NCI-H446 treated with DMSO at 0.1 percent for 48 hours (cell line): ENCODE measurements at regions not wholly inside any gene's neighbourhood (a gene's known extent, or its start where the extent isn't known, plus 50 kb on each side); places are given as distances from the start of the nearest gene placed in this dataset.
A peak's percentile ranks its signal among the peaks of the same experiment; 100 is the strongest.
"Not testable (repeated sequence)": the region's sequence is repeated elsewhere in the genome, so short reads cannot be mapped to it uniquely, and the experiment has no call there.

Experiments used
- DNase-seq: peaks from one replicate; lab custom pipeline; 2025; lab: John Stamatoyannopoulos, UW

DNA sequence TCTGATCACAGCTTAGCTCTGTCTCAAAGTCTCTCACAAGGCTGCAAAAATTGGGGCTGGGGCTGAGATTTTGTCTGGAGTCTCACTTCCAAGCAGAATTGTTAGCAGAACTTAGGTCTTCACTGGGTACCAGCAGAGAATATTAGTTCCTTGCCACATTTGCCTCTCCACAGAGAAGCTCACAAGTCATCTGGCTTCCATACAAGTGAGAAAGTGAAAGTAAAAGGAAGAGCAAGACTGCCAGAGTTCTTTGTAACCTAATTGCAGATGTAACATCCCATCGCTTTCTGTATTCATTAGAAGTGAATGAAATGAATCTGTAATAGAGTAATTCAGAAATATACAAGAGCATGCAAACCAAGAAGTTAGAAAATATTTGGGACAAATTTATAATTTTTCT is 624.1 kb upstream of the GNPDA2 start:
- no peak for DNase-seq

DNA sequence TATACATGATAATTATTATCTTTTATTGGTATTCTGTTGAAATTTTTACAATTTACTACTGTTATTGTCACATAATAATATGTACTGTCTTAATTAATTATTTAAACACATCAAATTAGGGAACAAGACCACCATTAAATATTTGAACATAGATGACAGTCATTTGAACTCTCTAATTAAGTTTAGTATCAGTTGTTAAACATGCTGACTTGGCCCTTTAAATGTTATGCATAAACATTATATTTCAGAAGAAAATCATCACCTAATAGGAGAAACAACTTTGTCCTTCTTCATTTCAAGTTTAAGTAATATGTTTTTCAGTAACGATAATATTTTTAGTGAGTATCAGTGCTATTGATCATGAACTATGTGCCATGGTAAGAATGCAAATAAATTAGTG is 623.5 kb upstream of the GNPDA2 start:
- no peak for DNase-seq

GRCh38 chr4:45346816-45347435 is 620.6 kb upstream of the GNPDA2 start:
- peak; percentile 48 for DNase-seq

DNA sequence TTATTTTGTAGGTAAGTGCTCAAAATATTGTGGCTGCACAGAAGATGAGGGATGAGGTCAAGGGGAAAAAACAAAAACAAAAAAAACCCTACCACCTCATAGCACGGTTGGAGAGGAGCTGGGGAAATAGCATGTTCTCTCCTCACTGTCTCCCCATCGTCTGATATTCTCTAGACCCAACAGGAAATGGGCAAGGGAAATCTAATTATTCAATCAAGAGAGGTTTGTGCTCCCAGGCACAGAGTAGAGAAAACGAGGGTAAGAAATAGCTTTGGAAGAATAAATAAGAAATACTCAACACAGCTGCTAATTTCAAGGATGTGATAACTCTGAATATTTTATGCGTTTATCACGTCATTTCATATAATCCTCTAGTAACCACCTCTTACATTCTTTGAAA is 619.2 kb upstream of the GNPDA2 start:
- DNase-seq, result no peak

- DNase-seq, result no peak
These were observed 605.4 kb upstream of the GNPDA2 start for GRCh38 chr4:45331802-45332201.

GRCh38 chr4:45327544-45327943 is 601.2 kb upstream of the GNPDA2 start:
- DNase-seq, result no peak

DNA sequence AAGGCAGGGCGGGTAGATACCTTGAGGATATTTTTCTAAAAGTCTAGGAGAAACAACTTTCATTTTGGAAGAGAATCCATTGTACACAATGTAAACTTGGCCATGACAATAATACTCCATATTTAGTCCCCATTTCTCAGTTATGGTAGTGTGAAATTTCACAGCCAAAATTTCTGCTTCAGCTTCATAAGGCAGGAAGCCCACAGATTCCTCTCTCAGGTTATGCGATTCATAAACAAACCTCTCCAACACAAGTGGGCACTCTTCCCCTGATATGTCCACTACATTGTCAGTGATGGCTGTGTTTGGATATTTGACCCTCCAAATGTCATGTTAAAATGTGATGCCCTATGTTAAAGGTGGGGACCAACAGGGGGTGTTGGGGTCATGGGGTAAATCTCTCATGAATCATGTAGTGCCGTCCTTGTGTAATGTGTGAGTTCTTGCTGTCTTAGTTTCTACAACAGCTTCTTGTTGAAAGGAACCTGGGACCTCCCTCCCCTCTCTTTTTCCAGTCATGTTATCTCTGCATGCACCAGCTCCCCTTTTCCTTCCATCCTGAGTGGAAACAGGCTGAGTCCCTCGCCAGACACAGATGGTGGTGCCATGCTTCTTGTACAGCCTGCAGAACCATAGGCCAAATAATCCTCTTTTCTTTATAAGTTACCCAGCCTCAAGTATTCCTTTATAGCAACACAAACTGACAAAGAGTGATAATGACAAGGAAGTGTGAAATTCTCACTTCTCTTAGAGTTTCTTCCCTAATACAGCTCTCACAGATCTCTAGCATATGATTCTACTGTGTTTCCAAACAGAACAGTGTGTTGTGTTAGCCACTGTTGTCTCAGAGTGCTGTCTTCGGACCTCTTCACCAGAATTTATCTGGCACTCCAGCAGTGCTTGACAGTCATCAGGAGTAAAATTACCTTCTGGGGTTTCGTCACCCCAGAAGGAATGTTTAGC is 598.4 kb upstream of the GNPDA2 start:
- no peak for DNase-seq

GRCh38 chr4:45323453-45324058 is 597.2 kb upstream of the GNPDA2 start:
- DNase-seq, result no peak

- no peak for DNase-seq
These were observed 591.4 kb upstream of the GNPDA2 start for GRCh38 chr4:45317739-45318138.

DNA sequence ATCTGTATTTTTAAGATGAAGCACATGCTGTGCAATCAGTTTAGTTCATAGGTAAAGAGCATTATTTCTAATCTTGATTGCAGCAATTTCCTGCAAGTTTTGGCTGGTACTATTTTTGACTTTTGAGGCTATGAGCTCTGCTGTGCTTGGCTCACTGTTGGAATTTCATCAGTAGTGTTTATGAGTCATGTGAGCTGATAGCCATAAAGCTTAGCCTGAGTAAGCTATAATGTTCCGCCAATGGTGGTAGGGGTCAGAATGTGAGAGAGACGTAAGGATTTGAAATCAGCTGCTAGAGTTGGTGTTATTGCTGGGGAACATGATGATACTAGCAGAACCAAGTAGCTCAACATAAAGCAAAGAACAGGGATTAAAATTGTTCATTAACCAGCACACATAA is 590.9 kb upstream of the GNPDA2 start:
- no peak for DNase-seq

- DNase-seq, result no peak
These were observed 589.9 kb upstream of the GNPDA2 start for GRCh38 chr4:45316257-45316656.

DNA sequence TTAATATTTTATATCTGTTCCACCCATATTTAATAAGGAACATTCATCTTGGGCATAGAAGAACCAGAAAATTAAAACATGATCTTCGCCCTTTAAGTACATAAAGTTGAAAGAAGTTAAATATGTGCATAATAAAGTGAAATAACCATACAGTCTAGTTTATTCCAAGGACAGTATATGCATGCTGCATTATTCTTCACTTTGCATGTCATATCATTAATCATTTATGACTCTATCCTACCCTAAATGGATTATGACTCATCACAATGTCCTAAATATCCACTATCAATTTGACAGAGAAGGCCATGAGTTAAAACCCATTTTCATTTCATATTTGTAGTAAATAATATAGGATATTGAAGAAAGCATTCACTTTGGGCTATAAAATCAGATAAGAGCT is 576.5 kb upstream of the GNPDA2 start:
- no peak for DNase-seq

GRCh38 chr4:45294464-45294863 is 568.1 kb upstream of the GNPDA2 start:
- DNase-seq, result no peak

DNA sequence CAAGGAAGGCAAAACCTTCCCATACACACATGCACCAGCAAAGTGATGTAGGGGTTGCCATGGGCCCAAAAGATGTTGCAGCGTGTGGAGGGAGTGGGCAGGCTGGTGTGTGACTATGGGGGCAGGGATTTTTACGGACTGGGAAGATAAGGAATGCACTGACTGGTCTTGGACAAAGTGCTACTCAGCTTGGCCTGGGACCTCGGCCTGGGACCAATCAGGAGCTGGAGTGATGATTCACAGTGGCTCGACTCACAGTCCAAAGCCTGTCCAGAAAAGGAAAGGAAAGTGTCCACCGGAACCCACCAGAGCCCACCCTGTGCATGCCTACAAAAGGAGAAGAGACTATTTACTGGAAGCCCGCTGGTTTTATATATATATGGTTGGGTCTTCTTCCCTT is 567.0 kb upstream of the GNPDA2 start:
- DNase-seq, result no peak

DNA sequence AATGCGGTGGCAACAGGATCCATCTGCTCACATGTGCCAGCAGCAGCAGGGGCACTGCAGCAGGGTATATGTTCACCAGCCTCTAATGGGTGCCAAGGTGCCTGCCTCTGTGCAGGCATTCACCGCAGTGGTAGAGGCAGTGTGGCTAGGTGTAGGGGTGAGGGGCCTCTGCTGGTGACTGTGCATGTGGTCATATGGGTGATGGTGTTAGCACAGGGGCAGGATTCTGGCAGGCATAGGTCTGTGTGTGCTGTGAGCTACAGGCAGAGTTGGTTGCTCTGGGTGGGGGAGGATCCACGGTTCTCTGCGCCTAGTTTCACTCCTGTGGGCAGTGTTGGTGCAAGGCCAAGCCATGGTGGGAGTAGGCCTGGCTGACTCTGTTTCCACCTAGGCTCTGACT is 566.5 kb upstream of the GNPDA2 start:
- DNase-seq, result no peak

- no peak for DNase-seq
These were observed 558.2 kb upstream of the GNPDA2 start for GRCh38 chr4:45284400-45285085.

DNA sequence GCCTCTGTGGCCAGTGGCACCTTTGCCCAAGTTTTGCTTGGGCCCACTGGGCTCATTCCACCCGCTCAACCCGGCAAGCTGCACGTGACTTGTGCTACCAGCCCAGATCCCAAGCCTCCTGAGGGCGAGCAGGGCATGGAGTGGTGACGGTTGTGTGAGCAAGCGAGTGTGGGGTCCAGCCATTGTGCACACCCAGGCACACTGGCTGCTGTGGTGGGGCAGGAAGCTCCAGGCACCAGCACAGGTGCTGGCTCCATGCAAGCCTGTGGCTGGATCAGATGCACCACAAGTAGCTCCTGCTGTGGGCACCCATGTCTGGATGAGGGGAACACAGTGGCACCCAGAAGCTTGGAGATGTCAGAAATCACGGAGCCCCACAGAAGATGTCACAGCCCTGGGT is 557.0 kb upstream of the GNPDA2 start:
- DNase-seq, result no peak

GRCh38 chr4:45280121-45280520 is 553.8 kb upstream of the GNPDA2 start:
- peak; percentile 80 for DNase-seq

DNA sequence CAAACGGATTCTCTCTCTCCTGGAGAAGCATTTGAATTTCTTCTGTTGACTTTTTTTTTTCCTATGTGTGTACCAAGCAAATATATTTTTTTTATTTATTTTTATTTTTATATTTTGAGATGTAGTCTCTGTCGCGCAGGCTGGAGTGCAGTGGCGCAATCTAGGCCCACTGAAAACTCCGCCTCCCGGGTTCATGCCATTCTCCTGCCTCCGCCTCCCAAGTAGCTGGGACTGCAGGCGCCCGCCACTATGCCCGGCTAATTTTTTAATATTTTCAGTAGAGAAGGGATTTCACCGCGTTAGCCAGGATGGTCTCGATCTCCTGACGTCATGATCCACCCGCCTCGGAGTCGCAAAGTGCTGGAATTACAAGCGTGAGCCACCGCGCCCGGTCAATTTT is 549.5 kb upstream of the GNPDA2 start:
- DNase-seq, result no peak

DNA sequence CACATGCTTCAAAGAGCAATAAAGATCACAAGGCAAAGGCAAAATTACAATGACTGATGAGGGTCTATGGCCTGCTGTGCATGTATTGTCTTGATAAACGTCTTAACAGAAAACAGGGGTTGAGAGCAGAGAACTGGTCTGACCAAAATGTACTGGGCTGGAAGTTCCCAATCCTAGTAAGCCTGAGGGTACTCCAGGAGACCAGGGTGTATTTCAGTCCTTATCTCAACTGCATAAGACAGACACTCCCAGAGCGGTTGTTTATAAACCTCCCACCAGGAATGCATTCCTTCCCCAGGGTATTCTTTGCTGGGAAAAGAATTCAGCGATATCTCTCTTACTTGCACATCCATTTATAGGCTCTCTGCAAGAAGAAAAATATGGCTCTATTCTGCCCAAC is 521.8 kb upstream of the GNPDA2 start:
- not testable (repeated sequence) for DNase-seq

GRCh38 chr4:45241976-45242375 is 515.6 kb upstream of the GNPDA2 start:
- peak; percentile 57 for DNase-seq

DNA sequence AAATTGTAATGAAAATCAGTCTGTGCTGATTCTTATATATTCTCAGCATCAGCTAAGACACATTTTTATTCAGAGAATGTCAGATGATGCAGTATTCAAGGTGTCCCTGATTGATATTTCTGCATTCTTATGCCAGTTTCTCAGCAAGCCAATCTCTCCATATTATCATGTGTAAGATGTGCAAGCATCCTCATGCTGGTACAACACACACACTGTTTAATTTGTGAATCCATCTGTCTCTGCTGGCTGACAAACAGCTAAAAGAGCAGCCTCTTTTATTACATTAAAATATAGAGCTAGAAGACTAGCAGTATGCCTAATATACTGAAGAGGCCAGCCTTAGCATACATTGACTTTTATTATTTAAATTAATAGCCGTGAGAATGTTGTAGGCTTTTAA is 502.9 kb upstream of the GNPDA2 start:
- DNase-seq, result no peak
